Embryonic facial prominence (tissue), 1 donor: ENCODE measurements at regions not wholly inside any gene's neighbourhood (a gene's known extent, or its start where the extent isn't known, plus 50 kb on each side); places are given as distances from the start of the nearest gene placed in this dataset.

Source experiments
- DNase-seq: peaks from one replicate; pipeline ENCODE4 v3.0.0-alpha.2; 2016; ENCODE audit errors: extremely low spot score

DNA sequence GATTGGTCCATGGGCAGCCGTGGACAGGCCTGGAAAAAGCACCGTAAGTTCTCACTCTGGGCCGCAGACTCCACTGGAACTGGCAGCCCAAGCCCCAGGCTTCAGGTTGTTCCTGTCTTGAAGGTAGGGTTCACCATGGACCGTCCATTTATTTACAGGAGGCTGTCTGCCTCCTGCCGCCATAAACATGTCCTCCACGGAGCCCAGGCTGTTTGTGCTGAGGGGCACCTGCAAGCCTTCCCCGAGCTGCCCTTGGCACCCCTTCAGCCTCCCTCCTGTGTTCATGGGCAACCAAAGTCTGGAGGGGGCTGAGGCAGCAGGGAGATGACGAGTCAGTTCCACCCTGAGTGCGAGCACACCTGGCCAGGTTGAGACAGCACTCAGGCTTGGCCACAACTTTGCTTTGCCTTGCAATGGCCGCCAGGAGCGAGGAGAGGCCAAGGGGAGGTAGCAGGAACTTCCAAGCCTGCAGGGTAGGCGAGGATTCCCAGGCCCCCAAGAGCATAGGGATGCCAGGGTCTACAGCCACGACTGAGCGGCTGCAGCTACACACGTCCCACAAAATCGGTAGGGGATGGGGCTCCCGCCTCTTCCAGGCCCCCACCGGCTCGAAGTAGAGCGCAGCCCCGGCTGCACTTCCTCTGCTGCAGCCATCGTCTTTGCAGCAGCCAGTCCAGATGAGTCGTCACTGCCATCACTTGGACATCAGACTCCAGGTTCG, 1625.6 kb upstream of the ACO1 start:
- no peak for DNase-seq

DNA sequence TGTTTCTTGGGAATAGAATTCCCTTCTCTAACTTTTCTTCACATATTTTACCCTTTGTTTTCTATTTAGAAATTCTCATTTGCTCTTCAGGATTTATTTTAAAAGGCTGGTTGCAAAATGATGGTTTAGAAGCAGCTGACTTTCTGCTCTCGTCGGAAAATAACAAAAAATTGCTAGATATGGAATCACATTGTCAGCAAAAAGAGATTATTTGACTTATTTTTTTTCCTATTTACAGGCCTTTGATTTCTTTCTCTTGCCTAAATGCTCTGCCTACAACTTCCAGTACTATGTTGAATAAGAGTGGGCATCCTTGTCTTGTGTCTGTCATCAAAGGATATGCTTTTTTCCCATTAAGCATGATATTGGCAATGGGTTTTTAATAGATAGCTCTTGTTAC, 1619.1 kb upstream of the ACO1 start:
- no peak for DNase-seq

DNA sequence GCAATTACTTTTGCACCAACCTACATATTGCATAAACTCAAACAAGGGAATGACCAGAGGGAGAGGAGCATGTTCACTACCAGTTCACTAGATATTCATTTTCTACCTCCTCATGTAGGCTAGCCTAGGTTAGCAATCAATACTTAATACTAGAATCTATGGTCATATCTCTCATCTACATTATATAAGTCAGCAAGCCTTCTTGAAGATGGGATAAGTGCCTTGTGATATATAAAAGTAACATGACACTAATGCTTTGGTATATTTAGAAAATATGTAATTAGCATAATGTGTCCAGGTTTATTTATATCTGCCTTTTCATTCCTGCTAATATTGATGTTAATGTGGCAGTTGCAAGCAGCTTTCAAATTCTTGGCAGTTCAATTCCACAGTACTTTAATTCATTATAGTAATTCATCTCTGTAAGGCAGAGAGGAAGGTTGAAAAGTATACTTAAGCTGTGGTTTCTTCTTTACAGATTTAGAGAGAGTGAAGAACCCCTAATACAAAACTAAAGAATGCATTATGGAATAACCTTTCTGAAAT, 1613.2 kb upstream of the ACO1 start:
- no peak for DNase-seq

DNA sequence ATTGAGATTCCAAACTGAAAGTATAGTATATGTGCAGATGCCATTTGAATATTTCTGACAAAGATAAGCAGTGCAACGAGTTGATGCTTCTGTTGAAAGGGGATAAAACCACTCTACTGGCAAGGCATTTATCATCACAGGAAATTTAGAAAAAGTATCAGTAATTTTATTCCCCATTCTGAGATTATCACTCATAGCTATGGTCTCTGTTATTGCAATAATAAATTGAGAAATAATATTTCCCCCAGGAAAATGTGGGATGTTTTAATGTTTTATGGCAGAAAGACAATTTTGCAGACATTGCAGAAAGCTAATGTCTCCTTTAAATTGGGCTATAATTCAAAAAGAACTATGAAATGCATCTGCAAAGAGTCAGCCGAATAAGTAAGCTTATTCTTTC, 1612.7 kb upstream of the ACO1 start:
- no peak for DNase-seq

DNA sequence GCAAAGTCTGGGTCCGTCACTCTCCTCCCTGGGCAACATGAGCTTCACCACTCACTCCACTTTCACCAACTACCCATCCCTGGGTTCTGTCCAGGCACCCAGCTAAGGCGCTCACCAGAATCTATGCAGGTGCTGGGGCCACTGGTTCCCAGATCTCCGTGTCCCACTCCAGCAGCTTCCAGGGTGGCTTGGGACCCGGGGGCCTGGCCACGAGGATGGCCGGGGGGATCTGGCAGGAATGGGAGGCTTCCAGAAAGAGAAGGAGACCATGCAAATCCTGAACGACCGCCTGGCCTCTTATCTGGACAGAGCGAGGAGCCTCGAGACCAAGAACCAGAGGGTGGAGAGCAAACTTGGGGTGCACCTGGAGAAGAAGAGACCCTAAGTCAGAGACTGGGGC, 1611.0 kb upstream of the ACO1 start:
- no peak for DNase-seq

DNA sequence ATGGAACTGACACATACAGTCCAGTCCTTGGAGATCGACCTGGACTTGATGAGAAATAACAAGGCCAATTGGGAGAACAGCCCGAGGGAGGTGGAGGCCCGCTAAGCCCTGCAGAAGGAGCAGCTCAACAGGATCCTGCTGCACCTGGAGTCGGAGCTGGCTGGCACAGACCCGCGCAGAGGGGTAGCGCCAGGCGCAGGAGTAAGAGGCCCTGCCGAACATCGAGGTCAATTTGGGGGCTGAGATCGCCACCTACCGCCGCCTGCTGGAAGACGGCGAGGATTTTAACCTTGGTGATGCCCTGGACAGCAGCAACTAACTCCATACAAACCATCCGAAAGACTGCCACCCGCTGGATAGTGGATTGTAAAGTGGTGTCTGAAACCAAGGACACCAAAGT, 1610.1 kb upstream of the ACO1 start:
- DNase-seq: no peak

DNA sequence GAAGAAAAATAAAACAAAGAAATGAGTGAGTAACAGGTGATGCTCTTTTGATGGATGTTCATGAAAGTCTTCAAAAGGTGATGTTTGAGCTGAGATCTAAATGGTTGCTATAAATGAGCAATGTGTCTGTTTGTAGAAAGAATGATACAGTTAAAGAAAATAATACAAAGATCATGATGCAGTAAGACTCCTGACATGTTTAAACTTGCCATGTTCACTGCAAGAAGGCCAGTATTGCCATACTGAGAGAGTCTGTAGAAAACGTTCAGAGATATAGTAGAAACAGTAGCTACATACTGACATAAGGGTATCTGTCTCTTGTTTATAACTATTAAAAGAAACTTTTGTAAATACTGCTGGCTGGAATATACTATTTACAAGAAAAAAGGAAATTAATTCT, 1609.2 kb upstream of the ACO1 start:
- no peak for DNase-seq

DNA sequence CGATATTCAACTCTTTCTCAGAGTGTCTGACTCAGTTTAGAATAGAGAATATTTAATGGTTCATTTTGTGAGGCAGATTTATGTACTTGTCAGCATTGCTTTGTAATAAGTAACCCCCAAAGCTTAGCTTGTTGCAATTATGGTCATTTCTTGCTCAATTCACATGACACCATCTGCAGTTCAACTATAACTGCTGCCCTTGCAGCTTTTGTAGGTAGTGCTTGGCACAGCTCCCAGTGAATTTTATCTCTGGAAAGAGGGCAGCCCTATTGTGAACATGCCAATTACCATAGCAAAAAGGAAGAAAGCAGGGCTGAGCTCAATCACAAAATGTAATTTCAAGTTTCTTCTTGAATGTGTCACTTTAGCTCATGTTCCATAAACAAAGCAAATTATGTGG, 1587.7 kb upstream of the ACO1 start:
- no peak for DNase-seq

DNA sequence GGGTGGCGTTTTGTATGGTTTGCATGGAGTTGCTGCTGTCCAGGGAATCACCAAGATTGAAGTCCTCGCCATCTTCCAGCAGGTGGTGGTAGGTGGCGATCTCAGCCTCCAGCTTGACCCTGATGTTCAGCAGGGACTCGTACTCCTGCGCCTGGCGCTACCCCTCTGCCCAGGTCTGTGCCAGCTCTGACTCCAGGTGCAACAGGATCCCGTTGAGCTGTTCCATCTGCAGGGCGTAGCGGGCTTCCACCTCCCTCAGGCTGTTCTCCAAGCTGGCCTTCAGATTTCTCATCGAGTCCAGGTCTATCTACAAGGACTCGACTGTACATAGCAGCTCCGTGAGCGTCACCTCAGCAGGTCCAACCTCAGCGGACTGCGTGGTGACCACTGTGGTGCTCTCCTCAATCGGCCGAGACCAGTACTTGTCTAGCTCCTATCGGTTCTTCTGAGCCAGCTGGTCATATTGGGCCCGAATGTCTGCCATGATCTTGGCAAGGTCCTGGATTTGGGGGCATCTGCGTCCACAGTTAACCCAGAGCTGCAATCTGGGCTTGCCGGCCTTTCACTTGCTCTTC, 1584.8 kb upstream of the ACO1 start:
- no peak for DNase-seq

DNA sequence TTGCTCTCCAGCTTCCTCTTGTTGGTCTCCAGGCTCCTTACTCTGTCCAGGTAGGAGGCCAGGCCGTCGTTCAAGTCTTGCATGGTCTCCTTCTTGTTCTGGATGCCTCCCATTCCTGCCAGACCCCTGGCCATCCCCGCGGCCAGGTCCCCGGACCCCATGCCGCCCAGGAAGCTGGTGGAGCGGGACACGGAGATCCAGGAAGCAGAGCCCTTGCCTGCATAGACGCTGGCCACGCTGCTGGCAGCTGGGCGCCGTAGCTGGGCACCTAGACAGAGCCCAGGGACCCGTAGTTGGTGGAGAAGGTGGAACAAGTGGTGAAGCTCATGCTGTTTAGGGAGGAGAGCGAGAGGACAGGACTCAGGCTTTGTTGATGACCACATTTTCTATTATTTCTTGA, 1584.0 kb upstream of the ACO1 start:
- no peak for DNase-seq

DNA sequence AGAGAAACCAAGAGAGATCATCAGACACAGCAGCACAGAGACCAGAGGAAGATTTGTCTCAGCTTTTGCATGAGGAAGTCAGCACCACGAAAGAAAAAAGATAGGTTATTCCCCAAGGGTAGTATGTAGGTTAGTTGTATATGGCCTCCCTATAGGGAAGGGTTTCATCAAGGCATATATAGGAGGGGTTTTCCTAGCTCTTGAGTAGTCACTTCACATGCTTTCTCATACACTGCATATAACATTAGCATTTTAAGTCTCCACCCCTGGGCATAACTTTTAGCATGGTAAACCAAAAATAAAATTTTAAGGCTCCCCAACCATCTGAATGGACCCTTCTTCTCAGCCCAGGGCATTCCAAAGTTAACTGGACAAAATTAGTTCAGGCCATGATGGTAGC, 1571.6 kb upstream of the ACO1 start:
- DNase-seq: no peak

DNA sequence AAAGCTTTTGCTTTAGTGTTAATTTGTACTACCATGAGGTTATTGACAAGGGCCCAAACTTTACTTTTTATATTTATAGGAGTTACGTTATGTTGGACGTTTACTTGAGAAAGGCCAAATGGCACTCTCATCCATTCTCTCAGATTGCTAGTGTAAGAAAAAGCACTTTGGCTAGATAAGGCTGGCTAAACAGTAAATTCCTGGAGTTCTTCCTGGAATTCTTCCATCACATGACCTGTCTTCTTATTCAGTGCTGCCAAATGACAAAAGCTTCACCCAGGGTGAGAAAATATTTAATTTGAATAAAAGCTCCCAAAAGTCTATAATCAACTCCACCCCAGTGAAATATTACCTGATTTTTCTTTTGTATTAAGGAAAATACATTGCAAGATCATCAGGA, 1568.9 kb upstream of the ACO1 start:
- DNase-seq: no peak

DNA sequence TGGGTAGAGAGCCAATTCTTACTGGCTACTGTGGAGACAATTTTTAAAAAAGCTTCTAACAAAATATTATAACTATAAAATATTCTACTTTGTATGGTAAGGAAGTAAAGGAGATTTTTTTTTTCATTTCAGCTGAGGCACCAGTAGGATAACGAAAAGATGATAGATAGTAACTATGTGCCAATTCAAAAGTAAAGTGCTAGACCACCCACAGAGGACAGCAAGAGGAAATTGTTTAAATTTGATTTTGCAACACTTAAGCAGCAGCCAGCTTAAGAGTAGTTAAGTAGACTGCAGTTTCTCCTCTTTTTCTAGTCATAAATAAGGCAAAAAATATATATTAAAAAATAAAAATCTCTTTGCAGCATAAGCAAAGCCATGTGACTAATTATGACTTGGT, 1539.3 kb upstream of the ACO1 start:
- no peak for DNase-seq

DNA sequence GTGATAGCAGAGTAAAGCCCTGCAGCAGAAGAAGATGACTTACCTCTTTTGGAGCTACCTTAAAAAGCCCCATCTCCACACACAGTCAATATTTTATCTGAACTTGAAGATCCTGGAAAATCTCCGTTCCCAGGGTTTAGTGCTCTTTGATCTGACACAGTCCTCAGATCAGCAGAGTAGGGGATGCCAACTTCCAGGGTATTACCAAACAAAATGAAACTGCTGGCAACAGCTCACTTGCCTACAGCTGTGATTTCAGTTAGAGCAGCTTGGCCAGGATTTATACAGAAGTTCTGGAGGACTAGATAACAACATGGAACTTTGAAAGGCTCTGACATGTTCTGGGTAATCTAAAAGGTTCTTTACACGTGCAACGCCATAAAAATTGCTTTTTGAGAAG, 1537.8 kb upstream of the ACO1 start:
- DNase-seq: no peak

DNA sequence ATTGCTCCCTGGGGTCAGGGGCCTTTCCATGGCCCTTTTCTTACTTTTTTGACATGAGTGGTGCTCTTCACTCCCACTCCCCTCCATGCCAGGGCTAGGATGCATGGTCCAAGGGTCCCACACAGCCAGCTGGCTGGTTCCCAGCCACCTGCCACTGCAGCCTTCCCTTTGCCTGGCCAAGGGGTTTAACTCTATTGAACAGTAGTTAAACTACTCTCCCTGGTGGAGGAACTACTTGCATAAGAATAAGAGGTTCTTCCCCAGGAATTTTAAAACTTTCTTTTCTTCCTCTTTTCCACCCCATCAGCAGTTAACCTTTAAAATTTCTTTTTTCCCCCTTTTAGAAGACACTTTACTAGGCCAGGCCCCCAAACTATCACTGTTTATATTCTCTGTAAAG, 1532.8 kb upstream of the ACO1 start:
- DNase-seq: no peak

DNA sequence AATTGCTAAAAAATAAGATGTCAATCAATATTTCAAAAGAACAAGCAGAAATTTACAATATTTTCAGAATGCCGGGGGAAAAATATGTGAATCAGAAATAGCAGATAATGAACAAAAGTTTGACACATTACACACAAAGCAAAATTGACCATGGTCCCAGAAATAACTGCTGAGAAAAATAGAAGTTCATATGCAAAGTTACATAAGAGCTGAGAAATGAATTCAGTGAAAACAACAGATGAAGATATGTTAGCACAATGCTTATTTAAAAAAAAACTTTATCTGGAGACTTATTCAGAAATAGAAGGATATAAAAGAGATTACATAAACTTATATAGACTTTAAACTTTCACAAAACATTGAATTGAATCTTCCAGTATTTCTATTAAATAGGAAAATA, 1483.7 kb upstream of the ACO1 start:
- no peak for DNase-seq

DNA sequence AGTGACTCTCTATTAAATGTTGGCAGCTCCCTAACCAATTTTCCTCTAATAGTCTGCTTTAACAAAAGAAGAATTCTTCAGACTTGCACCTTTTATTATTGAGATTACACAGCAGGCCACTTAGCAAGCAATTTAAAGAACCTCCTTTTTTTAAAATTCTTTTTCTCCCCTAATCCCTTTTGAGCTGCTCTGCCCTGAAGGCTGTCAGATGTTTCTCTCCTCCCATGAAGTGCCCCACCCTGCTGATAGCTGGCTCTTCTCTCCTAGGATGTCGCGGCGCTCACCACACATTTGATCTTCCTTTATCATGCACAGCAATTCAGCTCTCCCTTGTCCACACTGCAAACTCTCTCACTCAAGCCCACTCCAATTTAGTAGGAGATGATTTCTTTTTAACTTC, 1471.1 kb upstream of the ACO1 start:
- no peak for DNase-seq

DNA sequence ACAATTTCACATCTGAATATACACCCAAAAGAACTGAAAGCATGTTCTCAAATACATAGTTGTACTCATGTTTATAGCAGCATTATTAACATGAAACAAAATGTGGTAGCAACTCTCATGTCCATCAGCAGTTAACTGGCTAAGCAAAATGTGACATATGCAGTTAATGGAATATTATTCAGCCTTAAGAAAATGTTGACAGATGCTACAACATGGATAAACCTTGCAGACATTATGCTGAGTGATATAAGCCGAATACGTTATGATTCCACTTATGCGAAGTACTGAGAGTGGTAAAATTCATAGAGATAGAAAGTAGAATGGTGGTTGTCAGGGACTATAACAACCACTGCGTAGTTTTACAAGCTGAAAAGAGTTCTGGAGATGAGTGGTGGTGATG, 1469.0 kb upstream of the ACO1 start:
- no peak for DNase-seq

DNA sequence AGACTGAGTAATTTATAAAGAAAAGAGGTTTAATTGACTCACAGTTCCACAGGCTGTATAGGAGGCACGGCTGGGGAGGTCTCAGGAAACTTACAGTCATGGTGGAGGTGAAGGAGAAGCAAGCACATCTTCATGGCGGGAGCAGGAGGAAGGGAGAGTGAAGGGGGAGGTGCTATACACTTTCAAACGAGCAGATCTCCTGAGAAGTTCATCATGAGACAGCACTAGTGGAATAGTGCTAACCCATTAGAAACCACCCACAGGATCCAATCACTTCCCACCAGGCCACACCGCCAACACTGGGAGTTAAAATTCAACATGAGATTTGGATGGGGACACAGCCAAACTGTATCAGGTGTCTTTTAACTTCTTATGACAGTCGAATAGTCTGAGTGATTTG, 1459.3 kb upstream of the ACO1 start:
- no peak for DNase-seq

DNA sequence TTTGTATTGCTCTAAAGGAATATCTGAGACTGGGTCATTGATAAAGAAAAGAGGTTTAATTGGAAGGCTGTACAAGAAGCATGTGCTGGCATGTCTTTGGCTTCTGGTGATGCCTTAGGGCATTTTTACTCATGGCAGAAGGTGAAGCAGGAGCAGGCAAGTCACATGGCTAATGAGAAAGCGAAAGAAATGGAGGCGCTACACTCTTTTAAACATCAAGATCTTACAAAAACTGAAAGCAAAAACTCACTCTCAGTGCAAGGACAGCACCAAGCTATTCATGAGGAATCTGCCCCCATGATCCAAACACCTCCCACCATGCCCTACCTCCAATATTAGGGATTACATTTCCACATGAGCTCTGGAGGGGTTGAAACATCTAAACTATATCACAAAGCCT, 1458.8 kb upstream of the ACO1 start:
- no peak for DNase-seq

DNA sequence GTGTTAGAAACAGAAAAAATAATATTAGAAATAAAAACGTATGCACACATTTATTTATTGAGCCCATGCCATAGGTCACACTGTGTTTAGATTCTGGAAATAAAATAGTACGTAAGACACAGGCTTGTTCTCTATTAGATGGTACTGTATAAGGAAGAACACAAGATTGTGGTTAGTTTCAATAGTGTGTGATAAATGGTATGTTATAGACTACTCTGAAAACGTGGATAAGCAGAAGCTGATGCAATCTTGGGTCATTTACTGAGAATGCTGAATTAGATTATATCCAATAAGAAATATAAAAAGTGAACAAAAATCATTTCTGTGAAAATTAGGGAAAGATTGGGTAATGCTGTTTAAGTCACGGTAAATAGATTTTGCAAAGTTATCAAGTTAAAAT, 1456.4 kb upstream of the ACO1 start:
- DNase-seq: no peak

DNA sequence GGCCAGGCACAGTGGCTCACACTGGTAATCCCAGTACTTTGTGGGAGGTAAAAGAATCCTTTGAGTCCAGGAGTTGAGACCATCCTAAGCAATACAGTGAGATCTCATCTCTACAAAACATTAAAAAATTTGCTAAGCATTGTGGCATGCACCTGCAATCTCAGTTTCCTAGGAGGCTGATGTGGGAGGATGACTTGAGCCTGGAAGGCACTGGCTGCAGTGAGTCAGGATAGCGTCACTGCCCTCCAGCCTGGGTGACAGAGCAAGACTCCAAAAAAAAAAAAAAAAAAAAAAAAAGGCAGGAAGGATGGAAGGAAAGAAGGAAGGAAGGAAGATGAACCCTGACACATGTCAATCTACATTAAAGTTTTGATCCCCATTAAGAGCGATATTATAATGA, 1452.2 kb upstream of the ACO1 start:
- DNase-seq: no peak

DNA sequence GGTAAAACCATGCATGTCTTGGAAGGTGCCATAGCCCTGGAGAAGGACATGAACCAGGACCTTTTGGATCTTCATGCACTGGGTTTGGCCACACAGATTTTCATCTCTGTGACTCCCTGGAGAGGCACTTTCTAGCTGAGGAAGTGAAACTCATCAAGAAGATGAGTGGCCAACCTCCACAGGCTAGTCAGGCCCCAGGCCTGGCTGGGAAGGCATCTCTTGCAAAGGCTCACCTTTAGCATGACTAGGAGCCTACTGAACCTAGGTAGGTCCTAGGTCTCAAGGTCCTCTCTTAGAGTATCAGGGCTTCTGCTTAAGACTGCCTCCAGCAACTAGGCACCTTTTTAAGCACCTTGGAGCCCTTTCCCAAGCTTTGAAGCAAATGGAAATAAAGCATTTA, 1448.7 kb upstream of the ACO1 start:
- no peak for DNase-seq

DNA sequence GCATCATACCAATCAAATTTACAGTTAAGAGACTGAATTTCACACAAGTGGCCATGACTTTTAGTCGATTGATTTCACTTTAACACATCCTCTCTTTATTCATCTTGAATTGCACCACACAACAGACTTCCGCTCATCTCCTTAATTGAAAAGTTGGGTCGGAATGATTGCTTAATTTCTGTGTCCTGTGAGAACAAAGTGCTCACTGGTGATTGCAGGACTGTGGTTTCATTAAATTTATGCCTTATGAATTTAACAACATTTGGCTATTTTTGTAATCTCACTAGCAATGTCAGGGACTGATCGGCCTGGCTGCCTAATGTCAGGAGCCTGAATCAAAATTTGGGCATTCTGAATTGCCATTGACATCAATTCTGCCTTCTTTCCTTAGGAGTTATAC, 1447.3 kb upstream of the ACO1 start:
- DNase-seq: no peak
